GM21529 (cell line): ENCODE measurements at regions not wholly inside any gene's neighbourhood (a gene's known extent, or its start where the extent isn't known, plus 50 kb on each side); places are given as distances from the start of the nearest gene placed in this dataset.
"Not testable (repeated sequence)": the region's sequence is repeated elsewhere in the genome, so short reads cannot be mapped to it uniquely, and the experiment has no call there.

Source experiments
- ATAC-seq: cut with Tn5 transposase; IDR thresholded peaks from one replicate; pipeline ENCODE4 v1.9.1; 2021; ENCODE audit not compliant: unreplicated experiment

DNA sequence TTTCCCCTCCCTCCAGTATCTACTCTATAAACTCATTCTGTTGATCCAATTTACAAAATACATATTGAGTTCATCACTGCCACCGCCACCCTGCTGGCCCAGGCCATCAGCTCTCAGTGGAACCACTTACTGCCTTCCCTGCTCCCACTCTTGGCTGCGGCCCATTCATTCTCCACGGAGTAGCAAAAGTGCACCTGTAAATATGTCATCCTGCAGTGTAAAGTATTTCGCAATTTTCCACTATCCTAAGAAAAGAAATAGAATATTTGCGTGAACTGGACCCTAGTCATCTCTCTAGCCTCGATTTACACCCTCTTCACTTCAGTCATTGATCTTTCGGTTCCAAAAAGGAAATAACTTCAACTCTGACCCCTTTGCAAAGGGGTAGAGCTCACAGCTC, 258.3 kb upstream of the TFAP2D start:
- no peak for ATAC-seq

DNA sequence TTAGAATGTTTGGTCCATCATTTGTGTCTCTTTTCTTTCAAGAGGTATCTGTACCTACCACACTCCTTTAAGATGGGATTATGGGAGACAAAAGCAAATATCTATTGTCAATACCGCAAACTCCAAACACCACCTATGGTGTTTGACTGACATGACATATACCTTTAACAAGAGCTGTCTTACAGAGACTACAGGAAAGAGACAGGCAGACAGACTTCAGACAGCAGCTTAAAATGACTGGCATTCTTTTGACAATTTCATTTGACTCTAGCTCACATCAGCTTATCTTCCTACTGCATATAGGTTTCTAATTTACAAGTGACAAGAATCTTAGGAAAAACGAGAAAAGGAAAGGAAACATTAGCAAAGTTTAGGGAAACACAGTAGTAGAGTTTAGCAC, 256.0 kb upstream of the TFAP2D start:
- no peak for ATAC-seq

DNA sequence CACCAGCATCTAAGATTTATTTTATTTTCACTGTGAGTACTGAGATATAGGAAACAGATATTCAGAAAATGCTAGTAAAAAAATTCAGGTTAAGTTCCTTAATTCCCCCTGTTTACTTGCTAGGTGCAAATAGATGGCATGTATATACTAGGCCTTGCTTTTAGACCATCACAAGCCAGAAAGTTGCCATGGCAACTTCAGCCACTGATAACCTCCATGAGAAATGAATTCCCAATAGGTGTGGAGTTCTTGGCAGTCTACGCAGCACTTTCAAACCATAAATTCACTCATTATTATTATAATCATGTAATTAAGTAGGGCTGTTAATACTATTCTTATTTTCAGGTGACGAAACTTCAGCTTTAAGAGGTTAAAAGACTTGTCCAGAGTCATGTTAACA, 251.6 kb upstream of the TFAP2D start:
- ATAC-seq: no peak

DNA sequence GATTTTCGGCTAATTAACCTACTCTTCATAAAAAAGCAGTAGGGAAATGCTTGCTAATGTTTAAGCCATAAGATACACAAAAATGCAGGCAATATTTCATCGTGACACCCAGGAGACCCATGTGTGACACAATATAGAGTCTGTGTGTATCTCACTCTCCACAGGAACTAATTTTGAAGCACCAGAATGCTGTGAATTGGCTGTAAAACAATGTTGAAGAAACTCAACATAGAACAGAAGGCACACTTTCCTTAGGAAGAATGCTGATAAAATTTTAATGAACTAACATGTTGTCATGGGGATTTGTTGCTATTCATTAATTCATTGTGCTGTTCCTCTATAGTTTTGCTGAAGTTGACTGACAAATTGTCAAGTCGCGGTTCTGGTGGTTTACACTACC, 249.4 kb upstream of the TFAP2D start:
- no peak for ATAC-seq

DNA sequence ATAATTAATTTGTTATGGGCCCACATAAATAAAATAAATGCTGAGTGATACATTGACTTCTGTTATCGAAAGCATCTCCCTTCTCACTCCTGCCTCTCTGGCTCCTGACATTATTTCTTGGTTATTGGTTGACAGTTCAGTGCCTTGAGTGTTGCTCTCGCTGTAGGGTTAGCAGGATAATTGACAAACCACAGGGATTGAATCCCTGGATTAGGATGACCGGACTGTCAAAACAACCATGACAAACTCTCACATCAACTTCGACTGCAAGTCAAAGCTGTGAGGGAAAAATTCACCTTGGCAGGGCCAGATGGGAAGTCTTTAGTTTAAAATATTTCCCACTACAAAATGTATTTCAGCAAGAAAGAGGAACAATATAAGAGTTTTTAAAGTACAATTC, 245.4 kb upstream of the TFAP2D start:
- no peak for ATAC-seq

DNA sequence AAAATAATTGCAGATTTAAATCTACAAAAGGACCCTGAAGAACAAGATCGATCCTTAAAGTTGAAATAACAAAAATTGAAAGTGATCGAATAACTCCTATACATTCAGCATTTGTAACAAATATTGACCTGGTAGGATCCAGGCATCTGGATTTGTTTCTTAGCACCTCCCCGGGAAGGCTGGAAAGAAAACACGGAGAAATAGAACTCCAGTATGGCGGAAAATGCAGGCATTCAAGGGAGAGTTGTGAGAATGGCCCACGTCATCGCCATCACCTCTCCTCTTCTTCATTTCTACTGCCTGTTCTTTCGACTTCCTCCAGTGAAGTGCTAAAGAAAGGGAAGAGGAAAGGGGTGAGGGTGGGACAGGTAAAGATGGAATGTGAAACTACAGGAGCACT, 242.3 kb upstream of the TFAP2D start:
- no peak for ATAC-seq

DNA sequence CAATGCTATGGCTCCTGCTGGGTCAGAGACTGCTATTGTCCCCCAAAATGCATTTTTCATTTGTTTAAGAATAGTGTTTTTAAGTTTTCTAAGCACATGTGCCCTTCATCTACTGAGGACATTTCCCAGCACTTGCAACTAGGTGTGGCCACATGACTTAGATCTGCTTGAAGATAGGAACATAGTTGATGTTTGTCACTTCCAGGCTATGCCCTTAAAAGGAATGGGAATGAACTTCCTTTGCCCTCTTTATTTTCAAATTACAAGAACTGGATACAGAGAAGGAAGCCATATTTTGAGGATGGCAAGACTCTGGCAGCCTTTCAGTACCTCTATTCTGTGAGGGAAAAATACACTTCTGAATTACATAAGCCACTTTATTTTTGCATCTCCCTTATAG, 203.0 kb upstream of the TFAP2D start:
- no peak for ATAC-seq

DNA sequence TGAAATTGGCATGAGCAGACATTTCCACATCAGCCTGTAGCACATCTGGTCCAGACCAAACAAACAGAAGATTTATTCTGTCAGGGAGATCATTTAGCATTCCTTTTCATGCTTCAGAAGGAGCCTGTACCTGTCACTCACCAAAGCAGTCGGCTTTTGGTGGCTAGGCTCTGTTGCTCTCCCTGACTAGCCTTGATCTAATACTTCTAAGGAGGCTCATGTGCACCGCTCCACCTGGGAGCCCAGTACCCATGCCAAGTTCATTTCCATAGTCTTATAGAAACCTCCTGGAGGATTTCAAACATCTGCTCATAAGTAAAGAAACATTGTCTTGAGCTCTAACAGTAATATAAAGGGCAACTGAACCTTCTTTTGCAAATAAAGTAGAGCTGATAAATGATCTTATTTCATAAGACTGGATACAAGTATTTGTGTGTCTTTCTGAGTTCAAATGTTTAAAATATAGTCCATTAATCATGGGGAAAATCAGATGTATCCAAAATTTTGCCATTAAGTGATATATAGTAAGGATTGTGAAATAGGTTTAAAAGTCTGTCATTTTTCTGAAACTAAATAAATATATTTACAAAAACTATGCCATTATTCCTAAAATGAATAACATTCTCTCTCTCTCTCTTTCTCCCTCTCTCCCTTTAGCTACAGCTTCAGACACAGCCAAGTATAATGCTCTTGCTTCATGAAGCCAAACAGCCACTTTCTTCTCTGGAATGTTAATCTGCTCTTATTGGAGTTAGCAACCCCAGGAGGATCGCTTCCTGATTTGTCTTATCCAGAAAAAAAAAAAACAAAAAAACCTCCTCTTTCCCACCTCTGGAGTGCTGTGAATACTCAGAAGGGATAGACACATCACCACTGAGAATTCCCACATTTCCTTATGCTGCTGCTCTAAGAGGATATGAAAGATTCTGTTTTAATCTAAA, 192.7 kb upstream of the TFAP2D start:
- ATAC-seq: no peak

DNA sequence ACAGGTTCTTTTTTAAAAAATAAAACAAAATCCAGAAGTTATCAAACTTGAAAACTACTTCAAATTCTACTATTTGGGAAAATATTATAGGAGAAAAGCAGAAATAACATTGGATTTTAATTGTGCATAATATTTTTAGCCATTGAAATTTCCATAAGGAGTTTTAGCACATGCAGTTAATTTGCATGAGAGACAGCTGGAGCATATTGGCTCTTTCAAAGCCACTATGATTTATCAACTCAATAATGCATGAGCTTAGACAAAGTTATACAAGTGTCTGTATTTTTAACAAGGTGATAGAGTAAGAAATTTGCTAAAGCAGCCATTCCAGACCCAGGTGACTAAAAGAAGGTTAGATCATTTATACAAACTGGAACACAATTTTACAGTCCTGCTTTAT, 189.0 kb upstream of the TFAP2D start:
- no peak for ATAC-seq

DNA sequence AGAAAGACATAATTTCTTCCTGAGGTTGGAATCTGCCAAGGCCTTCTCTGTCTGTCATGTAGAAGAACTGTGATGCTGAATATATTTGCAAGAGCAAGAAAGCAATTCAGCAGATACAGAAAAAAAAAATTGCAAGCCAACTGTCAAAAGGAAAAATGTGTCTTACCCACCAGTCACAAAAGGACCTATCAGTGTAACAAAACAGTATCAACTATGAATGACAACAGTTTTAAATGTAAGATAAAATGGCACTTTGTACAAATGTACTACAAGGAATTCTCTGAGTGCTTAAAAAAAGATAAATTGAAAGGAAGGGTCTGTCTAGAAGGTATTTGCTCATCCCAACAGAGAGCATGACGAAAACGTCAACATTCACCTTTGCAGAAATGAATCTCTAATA, 185.3 kb upstream of the TFAP2D start:
- no peak for ATAC-seq

DNA sequence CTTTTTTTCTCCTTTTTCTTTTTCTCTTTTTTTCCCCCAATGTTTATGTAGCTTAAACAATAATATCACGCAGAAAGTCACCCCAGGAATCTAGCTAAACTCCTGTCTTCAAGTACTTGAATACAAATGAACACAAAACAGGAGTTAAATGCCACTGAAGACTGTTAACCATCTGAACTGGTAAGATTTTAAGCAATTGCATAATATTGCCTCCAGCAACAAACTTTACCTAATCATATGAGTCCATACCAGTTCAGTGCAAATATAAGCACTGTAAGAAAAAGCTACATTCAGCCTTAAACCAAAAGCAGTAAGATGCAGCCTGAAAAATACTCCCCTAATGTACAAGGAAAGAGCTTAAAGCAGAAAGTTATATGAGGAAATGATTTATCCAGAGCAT, 173.9 kb upstream of the TFAP2D start:
- ATAC-seq: no peak

DNA sequence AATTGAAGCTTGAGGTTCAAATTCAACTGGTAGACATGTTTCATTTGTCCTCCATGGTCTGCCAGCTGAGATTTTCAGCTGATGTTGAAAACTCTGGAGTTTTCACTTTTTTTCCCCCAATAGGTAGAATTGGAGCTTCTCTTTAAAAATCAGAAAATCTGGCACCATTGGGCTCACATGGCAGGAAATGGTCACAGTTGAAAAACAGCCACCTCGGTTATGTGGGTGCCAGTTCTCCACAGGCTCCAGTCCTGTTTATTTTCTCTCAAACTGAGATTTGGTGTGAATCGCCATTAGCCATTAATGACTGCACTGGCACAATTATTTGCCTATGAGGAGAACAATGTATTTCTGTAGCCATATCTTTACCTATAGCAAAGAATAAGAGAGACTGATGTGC, 171.4 kb upstream of the TFAP2D start:
- no peak for ATAC-seq

DNA sequence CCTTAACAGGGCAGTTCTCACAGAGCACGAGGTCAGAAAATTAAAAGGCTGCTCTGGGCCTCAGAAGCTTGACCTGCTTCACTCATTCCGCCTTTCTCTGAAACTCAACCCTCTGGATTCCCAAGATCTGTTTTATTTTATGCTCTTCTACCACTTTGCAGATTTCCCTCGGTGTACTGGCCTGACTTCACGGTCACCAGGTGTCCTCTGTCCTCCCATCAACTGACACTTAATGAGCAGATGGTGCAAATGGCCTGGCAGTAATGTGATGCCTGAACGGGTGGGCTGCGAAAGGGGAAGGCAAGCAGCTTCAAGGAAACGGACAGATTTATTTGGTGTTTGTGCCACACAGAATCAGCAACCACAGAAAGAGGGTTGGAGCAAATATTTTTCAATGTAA, 169.7 kb upstream of the TFAP2D start:
- ATAC-seq: no peak

DNA sequence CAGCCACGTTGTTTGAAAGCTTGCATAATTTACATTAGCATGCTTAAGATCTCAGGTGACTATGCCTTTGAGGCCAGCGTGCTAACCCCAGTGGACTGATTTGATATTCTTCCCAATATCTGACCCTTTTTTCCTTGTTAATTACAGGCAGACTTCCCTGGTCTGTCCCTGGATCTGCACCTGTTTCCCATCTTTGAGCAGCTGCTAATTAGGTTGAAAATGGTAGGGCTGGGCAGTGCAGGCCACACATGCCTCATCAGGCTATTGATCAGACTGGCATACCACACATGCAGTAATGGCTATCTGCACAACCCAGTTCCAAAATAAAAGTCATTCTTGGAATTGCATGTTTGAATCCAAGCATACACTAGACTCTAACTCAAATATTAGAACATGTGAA, 164.3 kb upstream of the TFAP2D start:
- no peak for ATAC-seq

DNA sequence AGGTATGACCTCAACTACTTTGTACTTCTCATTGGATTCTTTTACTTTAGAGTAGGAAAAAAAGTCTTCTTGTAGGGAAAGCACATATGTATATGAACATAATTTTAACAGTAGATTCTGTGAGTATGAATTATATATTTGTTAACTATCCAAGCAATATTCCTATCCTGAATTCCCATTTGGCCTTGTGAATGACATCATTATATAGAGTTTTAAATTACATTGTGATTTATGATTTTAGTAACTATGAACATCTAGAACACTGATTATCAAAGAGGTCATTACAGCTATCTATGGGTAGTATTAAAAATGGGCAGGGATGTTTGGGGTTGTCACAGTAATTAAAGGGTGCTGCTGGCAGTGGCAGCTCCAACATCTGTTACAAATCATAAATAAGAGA, 163.9 kb upstream of the TFAP2D start:
- ATAC-seq: no peak

DNA sequence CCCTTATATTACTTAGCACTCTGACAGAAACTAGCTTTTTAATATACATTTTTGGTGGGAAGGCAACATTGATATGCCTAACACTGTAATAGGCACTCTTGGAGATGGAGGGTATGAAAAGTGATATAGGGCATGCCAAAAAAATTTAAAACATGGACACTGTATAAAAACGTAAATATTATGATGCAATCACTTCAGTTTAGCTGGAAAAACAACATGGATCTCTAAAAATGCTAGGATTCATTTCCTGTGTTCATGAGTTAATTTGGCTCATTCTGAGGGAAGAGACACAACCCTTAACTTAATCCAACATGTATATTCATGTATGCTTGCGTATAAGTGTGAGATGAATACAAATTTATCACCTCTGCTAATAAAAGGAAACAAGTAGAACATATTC, 157.3 kb upstream of the TFAP2D start:
- no peak for ATAC-seq

DNA sequence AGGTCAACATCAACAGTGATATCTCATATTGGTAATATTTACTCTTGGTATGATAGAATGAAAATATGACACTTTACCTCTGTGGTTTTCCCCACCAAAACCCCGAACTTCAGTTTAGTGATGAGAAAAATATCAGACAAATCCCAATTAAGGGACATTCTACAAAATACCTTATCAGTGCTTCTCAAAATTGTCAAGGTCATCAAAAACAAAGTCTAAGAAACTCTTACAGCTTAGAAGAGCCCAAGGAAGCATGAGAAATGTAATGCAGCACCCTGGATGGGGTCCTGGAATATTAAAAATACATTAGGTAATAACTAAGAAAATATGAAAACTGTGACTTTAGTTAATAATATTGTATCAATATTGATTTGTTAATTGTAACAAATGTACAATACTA, 148.3 kb upstream of the TFAP2D start:
- no peak for ATAC-seq

DNA sequence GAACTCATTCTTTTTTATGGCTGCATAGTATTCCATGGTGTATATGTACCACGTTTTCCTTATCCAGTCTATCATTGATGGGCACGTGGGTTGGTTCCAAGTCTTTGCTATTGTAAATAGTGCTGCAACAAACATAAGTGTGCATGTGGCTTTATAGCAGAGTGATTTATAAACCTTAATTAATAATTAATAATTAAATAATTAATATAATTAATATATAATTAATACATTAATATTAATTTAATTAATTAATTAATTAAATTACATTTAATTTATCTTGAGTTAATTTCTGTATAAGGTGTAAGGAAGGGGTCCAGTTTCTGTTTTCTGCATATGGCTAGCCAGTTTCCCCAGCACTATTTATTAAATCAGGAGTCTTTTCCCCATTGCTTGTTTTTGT, 142.1 kb upstream of the TFAP2D start:
- ATAC-seq: not testable (repeated sequence)

DNA sequence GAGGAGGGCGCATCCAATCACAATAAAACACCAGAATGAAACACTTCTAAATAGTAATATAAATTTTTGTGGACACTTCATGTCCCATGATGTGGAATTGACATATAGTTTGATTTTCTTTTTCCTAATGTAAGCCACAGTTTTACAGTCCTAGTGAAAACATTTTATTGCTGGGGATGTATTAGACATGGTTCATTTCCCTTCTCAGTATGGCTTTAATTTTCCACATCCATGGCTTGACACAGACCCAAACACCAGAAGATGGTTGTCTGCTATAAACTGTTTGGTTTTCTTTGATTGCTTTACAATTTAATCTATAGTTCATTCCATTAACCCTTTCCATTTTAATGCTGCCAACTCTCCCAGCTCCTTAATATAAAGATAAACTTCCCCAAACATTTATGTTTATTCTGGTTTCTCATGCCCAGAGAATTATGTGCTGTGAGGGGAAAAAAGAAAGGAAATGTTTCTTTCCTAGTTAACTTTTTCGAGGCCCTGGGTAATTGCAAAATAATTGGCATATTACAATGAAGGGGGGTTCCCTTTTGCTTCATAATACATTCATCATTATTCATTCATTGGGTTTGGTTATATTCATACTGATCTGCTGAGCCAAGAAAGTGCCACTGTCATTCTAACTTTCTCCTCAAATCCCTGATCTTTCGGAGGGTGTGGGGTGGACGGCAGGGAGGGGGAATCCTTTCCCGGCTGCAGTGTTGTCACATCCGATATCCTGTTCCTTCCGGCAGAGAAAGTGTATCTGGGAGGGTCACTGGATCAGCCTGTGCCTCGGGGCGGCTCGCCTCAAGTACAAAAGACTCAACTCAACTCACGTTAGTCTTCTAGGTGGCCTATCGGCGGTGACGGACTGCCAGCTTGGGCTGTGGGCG, 127.6 kb upstream of the TFAP2D start:
- ATAC-seq: no peak

DNA sequence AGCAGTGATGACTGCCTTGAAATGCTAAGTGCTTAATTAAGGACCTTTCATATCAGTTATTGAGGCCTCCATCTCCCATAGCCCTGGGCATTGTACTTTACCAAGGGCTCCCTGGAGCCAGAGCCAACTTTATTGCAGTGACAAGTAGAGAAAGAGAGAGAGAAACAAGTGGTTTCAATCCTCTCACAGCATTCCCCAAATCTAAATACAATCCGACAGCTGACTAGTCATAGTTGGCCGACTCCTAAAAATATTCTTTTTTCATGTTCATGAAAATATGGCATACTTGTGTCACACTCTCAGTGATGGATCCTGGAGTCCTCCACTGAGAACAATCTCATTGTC, 127.0 kb upstream of the TFAP2D start:
- no peak for ATAC-seq

DNA sequence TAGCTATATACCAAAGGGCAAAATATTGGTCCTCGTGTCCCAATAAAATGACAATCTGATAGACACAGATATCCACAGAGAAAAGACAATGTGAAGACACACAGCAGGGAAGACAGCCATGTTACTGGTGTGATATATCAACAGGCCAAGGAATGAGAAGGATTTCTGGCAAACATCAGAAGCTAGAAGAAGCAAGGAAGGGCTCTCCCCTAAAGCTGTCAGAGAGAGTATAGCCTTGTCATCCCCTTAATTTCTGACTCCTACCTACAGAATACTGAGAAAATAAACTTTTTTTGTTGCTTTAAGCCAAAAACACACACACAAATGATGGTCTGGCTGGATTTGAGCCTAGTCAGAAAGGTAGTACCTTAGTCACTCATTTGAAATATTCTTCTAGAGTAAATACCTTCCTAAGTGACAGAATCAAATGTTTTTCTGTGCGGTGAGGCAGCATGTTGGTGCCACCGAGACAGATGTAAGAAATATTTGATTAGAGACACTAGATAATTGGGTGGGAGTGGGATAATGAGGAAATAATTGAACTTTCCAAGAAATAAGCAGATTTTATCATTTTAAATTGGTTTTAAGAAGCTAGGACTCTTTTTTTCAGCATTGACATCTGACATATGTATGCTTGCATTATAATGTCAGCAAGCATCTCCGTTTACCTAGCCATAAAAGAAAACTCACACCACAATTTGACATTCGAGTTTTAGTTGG, 123.4 kb upstream of the TFAP2D start:
- no peak for ATAC-seq

DNA sequence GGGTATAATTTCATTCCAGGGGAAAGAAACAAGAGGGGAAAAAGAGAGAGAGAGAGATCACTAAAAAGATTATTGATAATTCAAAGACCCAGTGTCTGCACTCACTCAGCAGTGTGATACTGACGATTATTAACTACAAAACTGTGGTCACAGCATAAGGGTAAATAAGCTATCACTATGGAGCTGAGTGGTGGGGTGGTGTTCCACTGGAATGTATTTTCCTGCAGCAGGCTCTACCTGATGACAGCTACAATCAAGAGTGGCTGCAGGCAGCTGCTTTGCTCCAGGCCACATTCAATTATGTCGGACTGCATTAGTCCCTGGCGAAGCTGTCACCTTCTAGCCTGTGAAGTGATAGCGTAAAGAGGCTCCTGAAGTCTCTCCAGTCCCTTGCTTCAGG, 122.2 kb upstream of the TFAP2D start:
- ATAC-seq: no peak
